ENCODE measurements at regions not wholly inside any gene's neighbourhood (a gene's known extent, or its start where the extent isn't known, plus 50 kb on each side); places are given as distances from the start of the nearest gene placed in this dataset.

GRCh38 chr5:21143686-21144085, 1155.7 kb upstream of the CDH18 start:
- POLR2A ChIA-PET = no interaction called here
- H3K4me3 ChIP-seq (ENCODE audit: low read depth, low read length) = no peak overlapping the region
- H3K27ac ChIP-seq (ENCODE audit: extremely low read depth, low read depth, low read length) = no peak overlapping the region
- CTCF ChIA-PET = no interaction called here
- no peak for TF ChIP-seq ZFP41 (tag by site-specific recombination; IDR thresholded peaks at IDR 0.05; ENCODE audit: borderline replicate concordance)
- TF ChIP-seq ZNF621 (tag by site-specific recombination; IDR thresholded peaks at IDR 0.05) = no peak
- TF ChIP-seq, protein P1, sequence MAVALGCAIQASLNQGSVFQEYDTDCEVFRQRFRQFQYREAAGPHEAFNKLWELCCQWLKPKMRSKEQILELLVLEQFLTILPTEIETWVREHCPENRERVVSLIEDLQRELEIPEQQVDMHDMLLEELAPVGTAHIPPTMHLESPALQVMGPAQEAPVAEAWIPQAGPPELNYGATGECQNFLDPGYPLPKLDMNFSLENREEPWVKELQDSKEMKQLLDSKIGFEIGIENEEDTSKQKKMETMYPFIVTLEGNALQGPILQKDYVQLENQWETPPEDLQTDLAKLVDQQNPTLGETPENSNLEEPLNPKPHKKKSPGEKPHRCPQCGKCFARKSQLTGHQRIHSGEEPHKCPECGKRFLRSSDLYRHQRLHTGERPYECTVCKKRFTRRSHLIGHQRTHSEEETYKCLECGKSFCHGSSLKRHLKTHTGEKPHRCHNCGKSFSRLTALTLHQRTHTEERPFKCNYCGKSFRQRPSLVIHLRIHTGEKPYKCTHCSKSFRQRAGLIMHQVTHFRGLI (tag by site-specific recombination; IDR thresholded peaks at IDR 0.05) = no peak
- TF ChIP-seq ZNF157 (tag by site-specific recombination; IDR thresholded peaks at IDR 0.05) = no peak
- TF ChIP-seq ZNF202 (tag by site-specific recombination; IDR thresholded peaks at IDR 0.05; ENCODE audit: borderline replicate concordance) = no peak
- no peak for TF ChIP-seq ZNF302 (tag by site-specific recombination; IDR thresholded peaks at IDR 0.05; ENCODE audit: low read depth)
- no peak for TF ChIP-seq ZNF639 (tag by site-specific recombination; IDR thresholded peaks at IDR 0.05)
- TF ChIP-seq ZNF623 (tag by site-specific recombination; IDR thresholded peaks at IDR 0.05) = no peak
- TF ChIP-seq, protein P2, sequence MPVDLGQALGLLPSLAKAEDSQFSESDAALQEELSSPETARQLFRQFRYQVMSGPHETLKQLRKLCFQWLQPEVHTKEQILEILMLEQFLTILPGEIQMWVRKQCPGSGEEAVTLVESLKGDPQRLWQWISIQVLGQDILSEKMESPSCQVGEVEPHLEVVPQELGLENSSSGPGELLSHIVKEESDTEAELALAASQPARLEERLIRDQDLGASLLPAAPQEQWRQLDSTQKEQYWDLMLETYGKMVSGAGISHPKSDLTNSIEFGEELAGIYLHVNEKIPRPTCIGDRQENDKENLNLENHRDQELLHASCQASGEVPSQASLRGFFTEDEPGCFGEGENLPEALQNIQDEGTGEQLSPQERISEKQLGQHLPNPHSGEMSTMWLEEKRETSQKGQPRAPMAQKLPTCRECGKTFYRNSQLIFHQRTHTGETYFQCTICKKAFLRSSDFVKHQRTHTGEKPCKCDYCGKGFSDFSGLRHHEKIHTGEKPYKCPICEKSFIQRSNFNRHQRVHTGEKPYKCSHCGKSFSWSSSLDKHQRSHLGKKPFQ (tag by site-specific recombination; IDR thresholded peaks at IDR 0.05) = no peak
- no peak for TF ChIP-seq GLIS1 (tag by site-specific recombination; IDR thresholded peaks at IDR 0.05)
- no peak for TF ChIP-seq ZNF561 (tag by site-specific recombination; IDR thresholded peaks at IDR 0.05; ENCODE audit: borderline replicate concordance)
- TF ChIP-seq ZFHX2 (tag by site-specific recombination; conservative IDR thresholded peaks at IDR 0.05) = no peak
- no peak for TF ChIP-seq ZNF830 (tag by site-specific recombination; IDR thresholded peaks at IDR 0.05; ENCODE audit: low read depth)
- TF ChIP-seq ZNF792 (tag by site-specific recombination; IDR thresholded peaks at IDR 0.05) = no peak
- no peak for TF ChIP-seq ZNF426 (tag by site-specific recombination; IDR thresholded peaks at IDR 0.05)
- TF ChIP-seq ZNF19 (tag by site-specific recombination; IDR thresholded peaks at IDR 0.05; ENCODE audit: low read depth) = no peak
- no peak for TF ChIP-seq ZNF423 (tag by site-specific recombination; IDR thresholded peaks at IDR 0.05)
- TF ChIP-seq ZNF560 (tag by site-specific recombination; IDR thresholded peaks at IDR 0.05; ENCODE audit: borderline replicate concordance) = no peak
- TF ChIP-seq ZBTB8A (tag by site-specific recombination; IDR thresholded peaks at IDR 0.05) = no peak
- no peaks in the 10 kb centered on the region for H3K36me3 ChIP-seq (ENCODE audit: control insufficient read depth in 2 of 2, insufficient read depth in 1 of 2, low read length in 2 of 2)
- no peaks in the 10 kb centered on the region; the same call in 1 of the 2 replicates for H3K9me3 ChIP-seq (ENCODE audit: control insufficient read depth, insufficient read depth, low read depth, low read length)
- H3K4me1 ChIP-seq (ENCODE audit: control insufficient read depth, insufficient read depth, low read length) = no peaks in the 10 kb centered on the region

- Histone ChIP-seq H3K4me1 (ENCODE audit: control insufficient read depth, insufficient read depth, low read length) (no peaks in the 10 kb centered on the region), H3K36me3 (ENCODE audit: control insufficient read depth in 2 of 2, insufficient read depth in 1 of 2, low read length in 2 of 2) (no peaks in the 10 kb centered on the region), H3K27ac (ENCODE audit: extremely low read depth, low read depth, low read length) (no peak overlapping the region), H3K9me3 (ENCODE audit: control insufficient read depth, insufficient read depth, low read depth, low read length) (no peaks in the 10 kb centered on the region), H3K4me3 (ENCODE audit: low read depth, low read length) (no peak overlapping the region)
- ChIA-PET POLR2A (no interaction called here), CTCF (no interaction called here)
- no peak for TF ChIP-seq ZNF354C (tag by site-specific recombination; IDR thresholded peaks at IDR 0.05; ENCODE audit: borderline replicate concordance, low read depth)
- no peak for TF ChIP-seq PRDM1 (tag by site-specific recombination; IDR thresholded peaks at IDR 0.05)
Observed at GRCh38 chr5:21142791-21143190, 1154.8 kb upstream of the CDH18 start.
